Glutamatergic neuron (in vitro differentiated cells): ENCODE measurements at regions not wholly inside any gene's neighbourhood (a gene's known extent, or its start where the extent isn't known, plus 50 kb on each side); places are given as distances from the start of the nearest gene placed in this dataset.

ENCODE experiments used
- DNase-seq: peaks from one replicate; pipeline ENCODE4 v3.0.0; 2022
- H3K27ac Mint-ChIP-seq: one replicate; pipeline ENCODE4 v1.8.0; 2020; ENCODE audit warnings: mild to moderate bottlenecking, mixed read lengths, inconsistent platforms; ENCODE audit not compliant: unreplicated experiment
- H3K27me3 Mint-ChIP-seq: one replicate; pipeline ENCODE4 v1.8.0; 2020; ENCODE audit warnings: mild to moderate bottlenecking, moderate library complexity, mixed read lengths, inconsistent platforms; ENCODE audit not compliant: unreplicated experiment
- H3K36me3 Mint-ChIP-seq: one replicate; pipeline ENCODE4 v1.8.0; 2020; ENCODE audit warnings: mild to moderate bottlenecking, mixed read lengths, inconsistent platforms; ENCODE audit not compliant: unreplicated experiment
- H3K4me1 Mint-ChIP-seq: one replicate; pipeline ENCODE4 v1.8.0; 2020; ENCODE audit warnings: mild to moderate bottlenecking, low read depth, mixed read lengths, inconsistent platforms; ENCODE audit not compliant: unreplicated experiment
- H3K4me3 Mint-ChIP-seq: one replicate; pipeline ENCODE4 v1.8.0; 2020; ENCODE audit warnings: mild to moderate bottlenecking, mixed read lengths, inconsistent platforms; ENCODE audit not compliant: unreplicated experiment
- H3K9me3 Mint-ChIP-seq: one replicate; pipeline ENCODE4 v1.8.0; 2020; ENCODE audit warnings: mild to moderate bottlenecking, moderate library complexity, mixed read lengths, inconsistent platforms; ENCODE audit not compliant: unreplicated experiment
- CTCF ChIP-seq: fragments of 200-600 bp; sonication (generic); IDR thresholded peaks from one replicate; pipeline ENCODE4 v1.5.0; 2021; ENCODE audit not compliant: partially characterized antibody, unreplicated experiment

GRCh38 chr9:95620722-95621121, 104.0 kb upstream of the PTCH1 start:
- Mint-ChIP-seq H3K4me1 (peaks cover 21% of the 10 kb centered on the region), H3K27ac (peak overlapping the region; percentile 88), H3K36me3 (peaks cover 13% of the 10 kb centered on the region), H3K4me3 (peak overlapping the region; percentile 72), H3K27me3 (peaks cover 10% of the 10 kb centered on the region), H3K9me3 (peaks cover 16% of the 10 kb centered on the region)
- TF ChIP-seq CTCF, result no peak
- no peak for DNase-seq

- Mint-ChIP-seq H3K4me3 (peak overlapping the region; percentile 72), H3K27me3 (peaks cover 10% of the 10 kb centered on the region), H3K27ac (peak overlapping the region; percentile 88), H3K9me3 (peaks cover 16% of the 10 kb centered on the region), H3K4me1 (peaks cover 21% of the 10 kb centered on the region), H3K36me3 (peaks cover 13% of the 10 kb centered on the region)
- TF ChIP-seq CTCF, result no peak
- DNase-seq, result peak; percentile 76
Observed at GRCh38 chr9:95620314-95620713, 103.5 kb upstream of the PTCH1 start.

GRCh38 chr9:95615246-95615645, 98.5 kb upstream of the PTCH1 start:
- H3K27ac Mint-ChIP-seq, result no peak overlapping the region

GRCh38 chr9:95613670-95614069, 96.9 kb upstream of the PTCH1 start:
- H3K4me3 Mint-ChIP-seq, result no peak overlapping the region
- peaks cover 8% of the 10 kb centered on the region for H3K4me1 Mint-ChIP-seq
- no peak for TF ChIP-seq CTCF
- peaks cover 2% of the 10 kb centered on the region for H3K9me3 Mint-ChIP-seq
- H3K27me3 Mint-ChIP-seq, result peaks cover 4% of the 10 kb centered on the region
- no peak for DNase-seq
- no peak overlapping the region for H3K27ac Mint-ChIP-seq
- H3K36me3 Mint-ChIP-seq, result no peaks in the 10 kb centered on the region

More at GRCh38 chr9:95615246-95615645, 98.5 kb upstream of the PTCH1 start:
- Mint-ChIP-seq H3K36me3 (no peaks in the 10 kb centered on the region), H3K27me3 (peaks cover 8% of the 10 kb centered on the region), H3K4me3 (no peak overlapping the region), H3K4me1 (peaks cover 17% of the 10 kb centered on the region), H3K9me3 (peaks cover 9% of the 10 kb centered on the region)
- TF ChIP-seq CTCF, result no peak
- no peak for DNase-seq

- Mint-ChIP-seq H3K27me3 (peaks cover 4% of the 10 kb centered on the region), H3K27ac (no peak overlapping the region), H3K36me3 (no peaks in the 10 kb centered on the region), H3K9me3 (peaks cover 4% of the 10 kb centered on the region), H3K4me1 (peaks cover 5% of the 10 kb centered on the region), H3K4me3 (no peak overlapping the region)
- DNase-seq, result no peak
- no peak for TF ChIP-seq CTCF
Observed at GRCh38 chr9:95611354-95611753, 94.6 kb upstream of the PTCH1 start.
